ENCODE measurements at regions not wholly inside any gene's neighbourhood (a gene's known extent, or its start where the extent isn't known, plus 50 kb on each side); places are given as distances from the start of the nearest gene placed in this dataset.

GRCh38 chr4:71081192-71081591, 87.7 kb downstream of the DCK start:
- no peak for DNase-seq

- no peak for DNase-seq
Measured at GRCh38 chr4:71093745-71094144, 100.3 kb downstream of the DCK start.

- DNase-seq: no peak
Measured at GRCh38 chr4:71094201-71094600, 100.8 kb downstream of the DCK start.

- DNase-seq: no peak
Measured at GRCh38 chr4:71095141-71095540, 101.7 kb downstream of the DCK start.

- no peak for DNase-seq
Measured at GRCh38 chr4:71095545-71095944, 102.1 kb downstream of the DCK start.

- no peak for DNase-seq
Measured at GRCh38 chr4:71107726-71108125, 114.3 kb downstream of the DCK start.

DNA sequence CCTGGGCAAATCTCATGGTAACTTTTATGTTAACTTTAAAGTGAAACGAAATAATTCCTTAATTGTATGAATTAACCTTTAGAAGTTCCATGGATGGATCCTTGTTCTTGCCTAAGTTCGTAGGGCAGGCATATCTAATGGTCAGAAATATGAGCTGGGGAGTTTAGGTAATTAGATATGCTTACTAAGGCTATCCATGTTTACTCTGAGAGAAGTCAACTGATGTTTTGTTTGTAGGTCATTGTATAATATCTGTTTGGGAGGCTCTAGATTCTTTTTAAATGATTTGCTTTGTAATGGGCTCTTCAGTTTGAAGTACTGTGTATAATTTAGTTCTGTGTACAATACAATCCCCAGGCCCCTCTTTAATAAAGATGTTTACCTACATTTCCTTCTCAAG, 117.0 kb downstream of the DCK start:
- DNase-seq: peak in 2 of 3 experiments; percentile 51 to 78

- peak in 1 of 3 experiments; percentile 51 for DNase-seq
Measured at GRCh38 chr4:71111133-71111532, 117.7 kb downstream of the DCK start.

DNA sequence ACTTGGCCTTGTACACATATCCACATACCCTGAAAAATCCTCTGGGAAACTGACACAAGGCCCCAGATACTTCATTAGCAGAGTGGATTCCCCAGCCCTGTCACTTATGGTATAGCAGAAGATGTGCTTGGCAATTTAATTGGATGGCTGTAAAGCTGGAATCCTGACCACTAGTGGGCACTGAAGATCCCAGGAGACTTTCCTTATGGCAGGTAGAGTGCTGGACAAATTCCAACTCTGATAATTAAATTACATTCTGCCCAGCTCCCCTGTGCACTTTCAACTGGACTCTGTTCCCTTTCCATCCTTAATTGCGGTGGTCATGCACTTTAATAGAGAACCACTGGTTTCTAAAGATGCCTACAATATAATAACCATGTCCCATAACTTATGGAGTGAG, 119.8 kb downstream of the DCK start:
- peak in 2 of 3 experiments; percentile 6 to 11 for DNase-seq

GRCh38 chr4:71120831-71121524, 127.5 kb downstream of the DCK start:
- DNase-seq: no peak

- DNase-seq: no peak
Measured at GRCh38 chr4:71123951-71124350, 130.5 kb downstream of the DCK start.

DNA sequence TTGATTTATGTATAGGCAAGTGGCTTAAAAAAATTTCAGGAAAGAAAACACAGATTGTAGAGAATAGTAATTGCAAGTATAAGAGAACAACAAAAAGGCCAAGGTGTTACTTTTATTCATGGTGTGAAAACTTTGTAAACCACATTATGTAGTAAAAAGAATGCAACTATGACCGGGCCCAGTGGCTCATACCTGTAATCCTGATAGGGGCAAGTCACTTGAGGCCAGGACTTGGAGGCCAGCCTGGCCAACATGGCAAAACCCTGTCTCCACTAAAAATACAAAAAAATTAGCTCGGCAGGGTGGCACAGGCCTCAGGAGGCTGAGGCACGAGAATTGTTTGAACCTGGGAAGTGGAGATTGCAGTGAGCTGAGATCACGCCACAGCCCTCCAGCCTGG, 131.7 kb downstream of the DCK start:
- no peak for DNase-seq

DNA sequence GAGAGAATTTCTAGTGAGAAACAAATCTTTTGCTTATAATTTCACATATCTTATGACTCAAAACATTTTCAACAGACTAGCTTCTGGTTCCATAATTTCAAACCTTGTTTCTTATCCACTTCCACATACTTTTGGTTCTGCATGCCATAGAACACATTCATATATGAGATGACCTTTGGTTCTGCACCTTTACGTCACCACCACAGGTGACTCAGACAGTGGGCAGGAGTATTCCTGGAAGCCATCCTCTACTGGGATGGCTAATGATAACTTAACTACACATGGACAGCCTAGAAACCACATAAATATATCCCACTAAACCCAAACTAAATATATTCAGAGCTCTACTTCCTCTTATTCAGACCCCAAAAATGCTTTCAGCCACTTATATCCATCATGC, 133.3 kb downstream of the DCK start:
- no peak for DNase-seq

DNA sequence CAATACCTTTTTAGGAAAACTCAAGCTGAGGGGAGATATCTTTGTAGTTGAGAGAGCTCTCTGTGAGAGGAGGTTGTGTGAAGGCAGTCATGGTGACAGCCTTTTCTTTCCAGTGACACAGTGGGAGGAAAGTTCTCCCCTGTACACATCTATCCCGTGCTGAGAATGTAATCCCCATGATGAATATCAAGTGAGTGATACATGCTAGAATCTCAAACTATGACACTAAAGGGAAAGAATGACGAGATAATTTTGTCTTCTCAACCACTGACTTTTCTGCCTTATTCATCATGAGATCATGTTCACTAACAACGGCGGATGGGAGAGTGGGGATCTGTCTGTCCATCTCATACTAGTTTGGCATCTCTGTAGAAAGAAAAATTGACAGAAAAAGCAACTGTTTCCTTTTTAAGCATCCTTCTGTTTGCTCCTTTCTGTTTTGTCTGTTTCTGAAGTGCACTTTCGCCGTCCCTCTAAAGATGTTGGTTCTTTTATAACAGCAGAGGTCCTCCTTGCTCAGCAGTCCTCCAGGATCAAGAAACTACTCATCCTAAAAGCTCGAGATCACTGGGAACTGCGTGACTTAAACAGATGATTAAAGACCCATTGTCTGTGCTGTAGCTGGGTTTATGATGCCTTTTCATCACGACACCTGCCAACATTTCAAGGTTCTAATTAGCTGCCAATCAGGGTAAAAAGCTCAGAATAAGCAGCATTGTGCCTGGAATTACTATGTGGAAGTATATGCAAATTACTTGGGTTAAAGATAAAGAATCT, 137.6 kb downstream of the DCK start:
- peak; percentile 10 to 81 (median 18) for DNase-seq

DNA sequence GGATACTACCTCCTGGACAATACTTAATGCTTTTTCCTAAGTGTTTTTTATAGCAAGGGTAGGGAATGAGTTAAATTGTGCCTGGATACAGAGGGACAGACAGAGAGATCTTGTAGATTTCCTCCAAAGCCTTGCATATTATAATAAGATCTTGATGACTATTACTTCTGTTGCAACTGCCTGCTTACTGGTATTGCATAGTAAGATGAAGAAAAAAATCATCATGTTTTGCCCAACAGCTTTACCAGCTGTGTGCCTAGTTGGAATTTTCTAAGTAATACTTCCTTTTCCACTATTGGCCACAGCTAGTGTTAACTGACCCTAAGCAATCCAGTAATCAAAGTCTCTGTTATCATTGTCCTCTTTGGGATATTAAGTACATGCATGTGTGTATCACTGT, 139.0 kb downstream of the DCK start:
- no peak for DNase-seq

- no peak for DNase-seq
Measured at GRCh38 chr4:71133491-71133890, 140.0 kb downstream of the DCK start.

DNA sequence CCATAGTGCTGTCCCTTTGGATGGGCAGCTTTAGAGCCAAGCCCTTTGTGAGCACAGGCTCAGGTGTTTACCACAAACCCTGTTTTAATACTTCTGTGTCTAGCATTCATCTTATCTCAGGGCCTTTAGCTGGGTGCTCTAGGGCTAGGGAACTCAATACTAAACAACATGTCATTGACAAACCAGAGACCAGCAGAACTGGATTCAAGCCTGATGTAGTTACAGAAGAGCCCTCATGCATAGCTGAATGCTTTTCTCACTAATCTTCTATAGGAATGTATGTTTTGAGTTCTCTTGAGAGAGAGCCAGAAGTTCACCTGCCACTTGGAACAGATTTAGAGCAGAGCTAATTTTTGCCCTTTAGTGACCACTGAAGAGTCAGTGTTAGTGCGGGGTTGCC, 142.6 kb downstream of the DCK start:
- DNase-seq: no peak

DNA sequence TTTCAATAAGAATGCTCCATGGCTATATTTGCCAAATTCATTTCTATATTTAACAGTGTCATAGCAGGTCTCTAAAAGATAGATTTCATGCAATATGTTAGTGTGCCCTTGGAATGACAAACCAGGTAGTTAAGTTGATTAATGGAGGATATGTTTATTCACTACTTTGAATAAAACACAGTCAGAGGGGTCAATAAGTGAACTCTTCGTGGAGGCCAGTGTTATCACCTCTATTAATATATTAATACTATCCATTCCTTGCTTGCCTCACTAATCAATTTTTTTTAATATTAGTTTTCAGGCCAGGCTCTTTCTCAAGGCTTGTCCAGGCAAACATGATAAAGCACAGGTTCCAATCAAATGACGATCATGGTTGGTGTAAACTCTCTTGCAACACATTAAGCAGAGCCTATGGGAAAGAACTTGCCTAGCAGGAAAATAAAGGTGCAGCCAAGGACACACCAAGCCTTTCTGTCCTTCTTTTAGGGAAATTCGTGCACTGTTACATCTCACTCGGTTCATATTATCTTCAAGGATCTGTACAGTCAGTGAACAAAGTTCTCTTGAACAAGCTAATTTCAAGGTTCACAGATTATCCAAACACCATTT, 144.7 kb downstream of the DCK start:
- DNase-seq: no peak

GRCh38 chr4:71140563-71140962, 147.1 kb downstream of the DCK start:
- DNase-seq: no peak

DNA sequence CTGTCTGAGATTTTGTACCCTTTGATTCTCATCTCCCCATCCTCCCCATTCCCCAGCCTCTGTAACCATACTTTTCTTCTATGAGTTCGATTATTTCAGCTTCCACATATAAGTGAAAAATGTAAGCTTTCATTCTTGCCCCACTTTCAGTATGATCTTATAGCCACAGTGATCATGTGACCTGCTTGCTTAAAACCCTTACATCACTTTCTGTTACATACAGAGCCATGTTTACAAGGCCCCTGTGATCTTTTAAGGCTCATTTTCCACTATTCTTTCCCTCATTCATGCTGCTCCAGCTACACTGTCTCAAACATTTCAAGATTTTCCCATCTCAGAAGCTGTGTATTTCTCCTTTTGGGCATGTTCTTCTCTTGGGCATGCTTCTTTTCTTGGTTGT, 147.7 kb downstream of the DCK start:
- DNase-seq: no peak

- DNase-seq: no peak
Measured at GRCh38 chr4:71147261-71147660, 153.8 kb downstream of the DCK start.

GRCh38 chr4:71148545-71148944, 155.1 kb downstream of the DCK start:
- no peak for DNase-seq

- no peak for DNase-seq
Measured at GRCh38 chr4:71151054-71151453, 157.6 kb downstream of the DCK start.

DNA sequence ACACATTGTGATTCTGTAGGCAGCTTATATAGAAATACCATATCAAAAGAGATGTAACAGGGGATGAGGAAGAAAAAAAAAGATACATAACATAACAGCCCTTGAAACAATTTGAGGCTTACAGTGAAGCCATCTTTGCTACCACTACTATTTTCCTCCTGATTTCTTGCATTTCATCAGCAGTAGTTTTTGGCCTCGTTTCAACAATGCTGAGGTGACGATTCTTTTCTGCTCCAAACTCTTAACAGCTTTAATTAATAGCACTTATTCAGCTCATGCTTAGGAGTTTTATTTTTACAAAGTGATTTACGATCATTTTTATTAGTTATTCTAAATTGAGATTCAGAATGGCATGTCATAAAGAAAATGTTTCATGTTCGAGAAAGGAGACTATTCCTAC, 163.2 kb downstream of the DCK start:
- peak in 1 of 3 experiments; percentile 45 for DNase-seq
